ENCODE measurements at regions not wholly inside any gene's neighbourhood (a gene's known extent, or its start where the extent isn't known, plus 50 kb on each side); places are given as distances from the start of the nearest gene placed in this dataset.

DNA sequence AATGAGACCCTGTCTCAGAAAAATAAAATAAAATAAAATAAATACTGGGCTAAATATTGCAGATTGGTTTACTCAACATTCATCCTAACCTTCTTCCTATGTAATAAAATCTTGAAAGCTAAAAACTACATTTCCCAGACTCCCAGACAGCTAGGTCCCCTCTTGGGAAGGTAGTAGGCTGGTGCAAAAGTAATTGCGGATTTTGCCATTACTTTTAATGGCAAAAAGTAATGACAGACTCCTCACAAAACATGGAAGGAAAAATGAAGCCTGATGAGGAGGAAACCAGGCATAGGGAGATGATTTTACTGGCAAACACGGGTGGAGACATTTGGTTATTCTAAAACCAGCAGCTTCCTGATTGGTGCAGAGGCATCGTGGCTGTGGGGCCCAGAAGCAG lies 70.6 kb upstream of the E2F3 start:
- TF ChIP-seq, protein P1, sequence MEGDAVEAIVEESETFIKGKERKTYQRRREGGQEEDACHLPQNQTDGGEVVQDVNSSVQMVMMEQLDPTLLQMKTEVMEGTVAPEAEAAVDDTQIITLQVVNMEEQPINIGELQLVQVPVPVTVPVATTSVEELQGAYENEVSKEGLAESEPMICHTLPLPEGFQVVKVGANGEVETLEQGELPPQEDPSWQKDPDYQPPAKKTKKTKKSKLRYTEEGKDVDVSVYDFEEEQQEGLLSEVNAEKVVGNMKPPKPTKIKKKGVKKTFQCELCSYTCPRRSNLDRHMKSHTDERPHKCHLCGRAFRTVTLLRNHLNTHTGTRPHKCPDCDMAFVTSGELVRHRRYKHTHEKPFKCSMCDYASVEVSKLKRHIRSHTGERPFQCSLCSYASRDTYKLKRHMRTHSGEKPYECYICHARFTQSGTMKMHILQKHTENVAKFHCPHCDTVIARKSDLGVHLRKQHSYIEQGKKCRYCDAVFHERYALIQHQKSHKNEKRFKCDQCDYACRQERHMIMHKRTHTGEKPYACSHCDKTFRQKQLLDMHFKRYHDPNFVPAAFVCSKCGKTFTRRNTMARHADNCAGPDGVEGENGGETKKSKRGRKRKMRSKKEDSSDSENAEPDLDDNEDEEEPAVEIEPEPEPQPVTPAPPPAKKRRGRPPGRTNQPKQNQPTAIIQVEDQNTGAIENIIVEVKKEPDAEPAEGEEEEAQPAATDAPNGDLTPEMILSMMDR (IDR thresholded peaks at IDR 0.05; ENCODE audit: low read depth, low read length, missing control alignments), result no peak
- DNase-seq (ENCODE audit: extremely low read depth, low read depth), result no peak
- H3K4me3 ChIP-seq (replicated peaks; ENCODE audit: low read depth, low read length), result no peak overlapping the region

DNA sequence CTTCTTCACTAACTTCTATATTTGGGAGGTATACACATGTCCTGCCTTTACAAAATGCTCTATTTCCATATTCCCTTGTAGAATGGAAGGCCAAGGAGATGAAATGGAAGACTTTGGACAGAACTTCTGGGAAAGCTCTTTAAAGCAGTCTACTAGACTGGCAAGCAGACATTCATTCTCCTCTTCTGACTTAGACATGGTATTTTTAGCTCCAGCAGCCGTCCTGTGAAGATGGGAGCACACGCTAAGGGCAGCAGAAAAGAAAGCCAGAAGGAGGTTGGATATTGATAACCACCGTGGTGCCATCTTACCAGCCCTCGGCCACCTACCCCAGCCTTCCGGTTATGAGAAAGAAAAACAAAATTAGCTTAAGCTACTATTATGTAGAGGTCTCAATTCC lies 70.1 kb upstream of the E2F3 start:
- no peak for DNase-seq (ENCODE audit: extremely low read depth, low read depth)
- TF ChIP-seq, protein P1 (IDR thresholded peaks at IDR 0.05; ENCODE audit: low read depth, low read length, missing control alignments), result no peak
- H3K4me3 ChIP-seq (replicated peaks; ENCODE audit: low read depth, low read length), result no peak overlapping the region

DNA sequence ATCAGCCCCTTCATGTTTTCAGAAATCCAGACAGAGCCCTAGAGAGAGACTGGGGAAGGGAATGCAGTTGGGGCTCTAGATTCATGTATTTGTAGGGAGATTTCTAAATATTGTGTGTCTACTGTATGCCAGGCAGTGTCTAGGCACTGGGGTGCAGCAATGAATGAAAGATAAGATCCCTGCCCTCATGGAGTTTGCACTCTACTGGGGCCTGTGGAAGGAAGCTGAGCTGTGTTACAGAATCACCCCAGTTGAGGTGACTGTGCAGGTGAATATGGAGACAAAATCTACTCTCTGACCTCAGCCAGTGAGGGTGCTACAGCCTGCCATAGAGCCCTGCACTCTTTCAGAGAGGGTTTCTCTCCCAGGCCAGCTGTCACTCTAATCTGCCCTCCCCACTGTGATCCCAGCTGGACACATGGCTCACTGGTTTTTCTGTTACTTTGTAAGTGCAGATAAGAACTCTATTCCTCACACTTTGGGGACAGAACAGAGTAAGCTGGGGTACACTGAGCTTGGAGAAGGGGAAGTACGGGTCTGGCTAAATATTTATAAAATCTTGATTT lies 69.2 kb upstream of the E2F3 start:
- TF ChIP-seq, protein P1 (IDR thresholded peaks at IDR 0.05; ENCODE audit: low read depth, low read length, missing control alignments), result no peak
- H3K4me3 ChIP-seq (replicated peaks; ENCODE audit: low read depth, low read length), result no peak overlapping the region
- DNase-seq (ENCODE audit: extremely low read depth, low read depth), result no peak

DNA sequence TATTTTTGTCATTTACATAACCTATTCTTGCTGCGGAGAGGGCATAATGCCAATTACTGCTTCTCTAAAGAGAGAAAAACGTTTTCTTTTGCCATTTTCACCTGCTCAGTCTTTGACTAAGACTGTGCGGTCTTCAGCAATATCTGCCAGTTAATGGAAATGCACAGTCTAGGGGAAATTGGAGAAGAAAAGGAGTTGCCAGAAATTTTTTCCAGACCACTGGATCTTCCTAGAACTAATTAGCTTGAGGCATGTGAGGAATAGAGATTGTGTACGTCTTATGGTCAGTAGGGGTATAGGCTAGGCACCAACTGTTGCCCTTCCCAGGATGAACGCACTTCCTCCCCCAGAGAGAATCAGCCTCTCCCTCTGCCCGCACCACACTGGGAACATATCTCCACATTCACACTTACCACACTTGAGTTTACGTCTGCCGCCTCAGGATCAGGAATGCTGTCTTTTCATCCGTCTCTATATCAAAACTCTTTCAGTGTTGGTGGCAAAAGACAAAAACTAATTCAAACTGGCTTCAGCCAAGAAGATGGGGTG lies 67.9 kb upstream of the E2F3 start:
- TF ChIP-seq, protein P1 (IDR thresholded peaks at IDR 0.05; ENCODE audit: low read depth, low read length, missing control alignments), result no peak
- no peak overlapping the region for H3K4me3 ChIP-seq (replicated peaks; ENCODE audit: low read depth, low read length)
- DNase-seq (ENCODE audit: extremely low read depth, low read depth), result no peak

DNA sequence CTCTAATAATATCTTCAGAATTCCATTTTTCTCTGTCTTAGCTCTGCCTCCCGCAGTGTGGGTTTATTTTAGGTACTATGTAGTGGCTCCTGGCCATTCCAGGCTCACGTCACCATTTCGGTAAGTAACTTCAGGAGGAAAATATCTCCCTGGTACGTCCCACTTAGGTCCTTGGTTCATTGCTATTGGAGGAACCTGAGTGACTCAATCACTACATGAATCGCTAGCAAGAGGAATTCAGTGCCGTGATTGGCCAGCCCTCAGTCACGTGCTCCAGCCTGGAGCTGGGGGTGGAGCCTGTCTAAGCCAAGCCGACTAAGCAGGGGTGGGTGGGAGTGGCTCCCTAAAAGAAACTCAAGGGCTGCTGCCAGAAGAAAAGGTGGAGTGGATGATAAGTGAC lies 67.3 kb upstream of the E2F3 start:
- no peak for DNase-seq (ENCODE audit: extremely low read depth, low read depth)
- TF ChIP-seq, protein P1 (IDR thresholded peaks at IDR 0.05; ENCODE audit: low read depth, low read length, missing control alignments), result no peak
- no peak overlapping the region for H3K4me3 ChIP-seq (replicated peaks; ENCODE audit: low read depth, low read length)

DNA sequence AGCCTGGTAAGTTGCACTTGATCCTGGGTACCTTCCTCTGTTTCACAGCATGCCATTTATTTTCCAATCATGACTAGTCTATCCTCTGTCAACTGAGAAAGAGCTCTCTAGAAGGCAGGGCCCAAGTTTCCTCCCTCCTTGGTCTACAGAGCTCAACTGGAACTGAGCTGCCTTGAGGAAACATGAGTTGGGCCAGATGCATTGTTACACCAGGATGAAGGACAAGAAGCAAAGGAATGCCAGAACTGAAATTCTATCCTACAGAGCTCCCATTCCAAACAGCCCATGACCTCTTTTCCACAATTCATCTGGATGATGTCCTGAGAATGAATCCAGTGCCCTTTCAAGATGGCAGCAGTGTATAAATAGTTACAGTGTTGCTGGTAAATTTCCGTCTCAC lies 66.7 kb upstream of the E2F3 start:
- DNase-seq (ENCODE audit: extremely low read depth, low read depth), result no peak
- TF ChIP-seq, protein P1 (IDR thresholded peaks at IDR 0.05; ENCODE audit: low read depth, low read length, missing control alignments), result no peak
- no peak overlapping the region for H3K4me3 ChIP-seq (replicated peaks; ENCODE audit: low read depth, low read length)

DNA sequence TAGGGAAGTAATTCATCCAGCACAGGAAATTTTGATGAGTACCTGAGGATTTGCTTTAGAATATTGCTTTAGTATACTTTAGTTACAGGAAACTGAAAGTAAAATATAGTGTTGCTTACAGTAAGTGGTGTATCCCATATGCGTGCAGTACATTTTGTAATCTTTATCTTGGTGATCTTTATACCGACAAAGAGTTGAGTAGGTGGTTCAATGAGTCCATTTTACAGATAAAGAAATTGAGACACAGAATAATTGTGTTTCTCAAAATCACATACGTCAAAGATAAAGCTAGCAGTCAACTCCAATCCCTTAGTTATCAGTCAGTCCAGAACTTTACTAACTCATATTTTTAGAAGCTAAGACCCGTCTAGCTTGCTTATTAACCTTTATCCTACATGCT lies 65.8 kb upstream of the E2F3 start:
- TF ChIP-seq, protein P1 (IDR thresholded peaks at IDR 0.05; ENCODE audit: low read depth, low read length, missing control alignments), result no peak
- H3K4me3 ChIP-seq (replicated peaks; ENCODE audit: low read depth, low read length), result no peak overlapping the region
- DNase-seq (ENCODE audit: extremely low read depth, low read depth), result no peak
